ENCODE measurements at regions not wholly inside any gene's neighbourhood (a gene's known extent, or its start where the extent isn't known, plus 50 kb on each side); places are given as distances from the start of the nearest gene placed in this dataset.
"Not testable (repeated sequence)": the region's sequence is repeated elsewhere in the genome, so short reads cannot be mapped to it uniquely, and the experiment has no call there.

- Histone ChIP-seq H4K20me1 (ENCODE audit: insufficient read depth) (no peaks in the 10 kb centered on the region), H3K9me3 (ENCODE audit: low read length) (no peaks in the 10 kb centered on the region), H3K27me3 (ENCODE audit: insufficient read depth, low read depth, low read length) (no peaks in the 10 kb centered on the region), H3K36me3 (ENCODE audit: insufficient read depth, low read length) (no peaks in the 10 kb centered on the region), H3K79me2 (replicated peaks; ENCODE audit: insufficient read depth, low read length) (no peaks in the 10 kb centered on the region), H3F3A (ENCODE audit: insufficient read depth, low read length, poor library complexity, severe bottlenecking) (no peaks in the 10 kb centered on the region), H3K4me3 (ENCODE audit: low read length) (no peak overlapping the region), H3K9me2 (ENCODE audit: insufficient read depth, low read length) (no peaks in the 10 kb centered on the region), H2AFZ (ENCODE audit: low read depth, low read length) (no peak overlapping the region), H3K27ac (ENCODE audit: low read length) (no peak overlapping the region), H3K4me2 (ENCODE audit: low read length) (no peak overlapping the region), H3K9ac (ENCODE audit: low read length) (no peak overlapping the region)
- TF ChIP-seq EZH2 (IDR thresholded peaks at IDR 0.05; ENCODE audit: borderline replicate concordance, insufficient read depth, low read length, poor library complexity, severe bottlenecking): no peak
- no peak for TF ChIP-seq REST (IDR thresholded peaks at IDR 0.05; ENCODE audit: borderline replicate concordance)
- TF ChIP-seq RAD21 (conservative IDR thresholded peaks at IDR 0.05): no peak
- TF ChIP-seq SMC3 (conservative IDR thresholded peaks at IDR 0.05; ENCODE audit: poor library complexity): no peak
- TF ChIP-seq EP300 (conservative IDR thresholded peaks at IDR 0.05; ENCODE audit: poor library complexity, severe bottlenecking): no peak
- no peak for TF ChIP-seq POLR2AphosphoS5 (IDR thresholded peaks at IDR 0.05)
- no peak for TF ChIP-seq CTCF (IDR thresholded peaks at IDR 0.05; ENCODE audit: poor library complexity, severe bottlenecking)
- no peak for TF ChIP-seq TAF1 (IDR thresholded peaks at IDR 0.05; ENCODE audit: low read depth)
- TF ChIP-seq MXI1 (conservative IDR thresholded peaks at IDR 0.05; ENCODE audit: poor library complexity, severe bottlenecking): no peak
These were observed 239.1 kb downstream of the CHM start for GRCh38 chrX:85808217-85808616.

- not testable (repeated sequence) for H3K79me2 ChIP-seq (replicated peaks; ENCODE audit: insufficient read depth, low read length); H3K4me2 ChIP-seq (ENCODE audit: low read length); H3K4me3 ChIP-seq (ENCODE audit: low read length); H3K9me3 ChIP-seq (ENCODE audit: low read length); H3K9ac ChIP-seq (ENCODE audit: low read length); H3K36me3 ChIP-seq (ENCODE audit: insufficient read depth, low read length); H4K20me1 ChIP-seq (ENCODE audit: insufficient read depth); H3F3A ChIP-seq (ENCODE audit: insufficient read depth, low read length, poor library complexity, severe bottlenecking); H3K9me2 ChIP-seq (ENCODE audit: insufficient read depth, low read length); H3K27me3 ChIP-seq (ENCODE audit: insufficient read depth, low read depth, low read length); H2AFZ ChIP-seq (ENCODE audit: low read depth, low read length); H3K27ac ChIP-seq (ENCODE audit: low read length)
These were observed 275.0 kb downstream of the CHM start for GRCh38 chrX:85772391-85772790.

GRCh38 chrX:85765651-85766050, 281.7 kb downstream of the CHM start:
- no peaks in the 10 kb centered on the region for H3K27me3 ChIP-seq (ENCODE audit: insufficient read depth, low read depth, low read length)
- no peaks in the 10 kb centered on the region for H3K9me2 ChIP-seq (ENCODE audit: insufficient read depth, low read length)
- no peak overlapping the region for H3K4me2 ChIP-seq (ENCODE audit: low read length)
- no peak overlapping the region for H3K9ac ChIP-seq (ENCODE audit: low read length)
- no peak overlapping the region for H3K27ac ChIP-seq (ENCODE audit: low read length)
- H4K20me1 ChIP-seq (ENCODE audit: insufficient read depth): no peaks in the 10 kb centered on the region
- no peaks in the 10 kb centered on the region for H3F3A ChIP-seq (ENCODE audit: insufficient read depth, low read length, poor library complexity, severe bottlenecking)
- H3K36me3 ChIP-seq (ENCODE audit: insufficient read depth, low read length): no peaks in the 10 kb centered on the region
- H3K79me2 ChIP-seq (replicated peaks; ENCODE audit: insufficient read depth, low read length): no peaks in the 10 kb centered on the region
- no peak overlapping the region for H2AFZ ChIP-seq (ENCODE audit: low read depth, low read length)
- no peaks in the 10 kb centered on the region for H3K9me3 ChIP-seq (ENCODE audit: low read length)
- TF ChIP-seq SMC3 (conservative IDR thresholded peaks at IDR 0.05; ENCODE audit: poor library complexity): no peak
- TF ChIP-seq POLR2AphosphoS5 (IDR thresholded peaks at IDR 0.05): no peak
- TF ChIP-seq REST (IDR thresholded peaks at IDR 0.05; ENCODE audit: borderline replicate concordance): no peak
- no peak for TF ChIP-seq RAD21 (conservative IDR thresholded peaks at IDR 0.05)
- TF ChIP-seq EZH2 (IDR thresholded peaks at IDR 0.05; ENCODE audit: borderline replicate concordance, insufficient read depth, low read length, poor library complexity, severe bottlenecking): no peak
- no peak for TF ChIP-seq CTCF (IDR thresholded peaks at IDR 0.05; ENCODE audit: poor library complexity, severe bottlenecking)
- TF ChIP-seq EP300 (conservative IDR thresholded peaks at IDR 0.05; ENCODE audit: poor library complexity, severe bottlenecking): no peak
- TF ChIP-seq TAF1 (IDR thresholded peaks at IDR 0.05; ENCODE audit: low read depth): no peak
- TF ChIP-seq MXI1 (conservative IDR thresholded peaks at IDR 0.05; ENCODE audit: poor library complexity, severe bottlenecking): no peak
- H3K4me3 ChIP-seq (ENCODE audit: low read length): no peak overlapping the region
